LNCaP clone FGC (cell line): ENCODE measurements at regions not wholly inside any gene's neighbourhood (a gene's known extent, or its start where the extent isn't known, plus 50 kb on each side); places are given as distances from the start of the nearest gene placed in this dataset.
"Not testable (repeated sequence)": the region's sequence is repeated elsewhere in the genome, so short reads cannot be mapped to it uniquely, and the experiment has no call there.

ENCODE experiments used
- DNase-seq: peaks from one replicate; pipeline ENCODE4 v3.0.0-alpha.2; 2011; ENCODE audit warnings: low read depth
- H3K4me3 ChIP-seq: 2 replicates; pipeline ENCODE4 v1.5.1; 2011; ENCODE audit warnings: mild to moderate bottlenecking, low read depth, low read length, control low read depth
- TF ChIP-seq, protein P1 (sequence below): IDR thresholded peaks from 2 replicates; pipeline ENCODE4 v1.5.1; 2012; ENCODE audit warnings: mild to moderate bottlenecking; ENCODE audit not compliant: control insufficient read depth, insufficient read depth; ENCODE audit errors: extremely low read depth

DNA sequence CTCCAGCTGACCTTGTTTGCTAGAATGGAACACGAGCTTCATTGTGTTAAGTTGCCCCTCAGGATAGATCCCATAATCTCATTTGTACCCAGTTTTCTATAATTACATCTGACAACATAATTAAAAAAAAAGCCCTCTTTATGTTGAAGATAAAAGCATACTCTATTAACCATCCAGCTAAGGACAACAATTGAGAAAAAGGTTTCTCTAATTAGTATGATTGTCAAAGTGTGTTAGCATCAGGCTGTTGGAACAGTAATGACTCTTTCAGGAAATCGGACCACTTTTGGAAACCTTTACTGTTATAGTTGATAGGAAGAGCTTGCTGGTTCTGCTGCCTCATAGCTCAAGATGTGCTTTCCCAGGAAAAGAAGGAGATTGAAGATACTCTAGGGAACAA, 172.6 kb downstream of the FHIP1A start:
- TF ChIP-seq, protein P1, sequence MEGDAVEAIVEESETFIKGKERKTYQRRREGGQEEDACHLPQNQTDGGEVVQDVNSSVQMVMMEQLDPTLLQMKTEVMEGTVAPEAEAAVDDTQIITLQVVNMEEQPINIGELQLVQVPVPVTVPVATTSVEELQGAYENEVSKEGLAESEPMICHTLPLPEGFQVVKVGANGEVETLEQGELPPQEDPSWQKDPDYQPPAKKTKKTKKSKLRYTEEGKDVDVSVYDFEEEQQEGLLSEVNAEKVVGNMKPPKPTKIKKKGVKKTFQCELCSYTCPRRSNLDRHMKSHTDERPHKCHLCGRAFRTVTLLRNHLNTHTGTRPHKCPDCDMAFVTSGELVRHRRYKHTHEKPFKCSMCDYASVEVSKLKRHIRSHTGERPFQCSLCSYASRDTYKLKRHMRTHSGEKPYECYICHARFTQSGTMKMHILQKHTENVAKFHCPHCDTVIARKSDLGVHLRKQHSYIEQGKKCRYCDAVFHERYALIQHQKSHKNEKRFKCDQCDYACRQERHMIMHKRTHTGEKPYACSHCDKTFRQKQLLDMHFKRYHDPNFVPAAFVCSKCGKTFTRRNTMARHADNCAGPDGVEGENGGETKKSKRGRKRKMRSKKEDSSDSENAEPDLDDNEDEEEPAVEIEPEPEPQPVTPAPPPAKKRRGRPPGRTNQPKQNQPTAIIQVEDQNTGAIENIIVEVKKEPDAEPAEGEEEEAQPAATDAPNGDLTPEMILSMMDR: no peak
- H3K4me3 ChIP-seq: no peak overlapping the region
- no peak for DNase-seq

DNA sequence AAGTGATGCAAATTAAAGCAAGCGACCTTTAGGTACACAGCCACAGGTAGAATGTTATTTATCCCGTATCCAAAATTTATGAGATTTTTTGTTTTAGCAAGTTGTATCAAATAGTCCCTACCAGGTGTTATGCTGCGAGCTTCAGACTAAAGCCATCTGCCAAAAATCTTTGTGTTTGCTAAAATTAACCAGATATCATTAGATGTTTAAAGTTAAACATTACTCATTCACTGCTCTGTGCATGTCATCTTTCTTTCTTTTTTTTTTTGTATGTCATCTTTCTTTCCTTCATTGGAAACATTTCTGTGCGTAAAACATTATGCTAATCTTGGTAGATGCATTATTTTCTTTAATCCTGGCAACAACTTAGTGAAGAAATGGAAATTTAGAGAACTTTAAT, 173.1 kb downstream of the FHIP1A start:
- DNase-seq: no peak
- no peak overlapping the region for H3K4me3 ChIP-seq
- TF ChIP-seq, protein P1: no peak

DNA sequence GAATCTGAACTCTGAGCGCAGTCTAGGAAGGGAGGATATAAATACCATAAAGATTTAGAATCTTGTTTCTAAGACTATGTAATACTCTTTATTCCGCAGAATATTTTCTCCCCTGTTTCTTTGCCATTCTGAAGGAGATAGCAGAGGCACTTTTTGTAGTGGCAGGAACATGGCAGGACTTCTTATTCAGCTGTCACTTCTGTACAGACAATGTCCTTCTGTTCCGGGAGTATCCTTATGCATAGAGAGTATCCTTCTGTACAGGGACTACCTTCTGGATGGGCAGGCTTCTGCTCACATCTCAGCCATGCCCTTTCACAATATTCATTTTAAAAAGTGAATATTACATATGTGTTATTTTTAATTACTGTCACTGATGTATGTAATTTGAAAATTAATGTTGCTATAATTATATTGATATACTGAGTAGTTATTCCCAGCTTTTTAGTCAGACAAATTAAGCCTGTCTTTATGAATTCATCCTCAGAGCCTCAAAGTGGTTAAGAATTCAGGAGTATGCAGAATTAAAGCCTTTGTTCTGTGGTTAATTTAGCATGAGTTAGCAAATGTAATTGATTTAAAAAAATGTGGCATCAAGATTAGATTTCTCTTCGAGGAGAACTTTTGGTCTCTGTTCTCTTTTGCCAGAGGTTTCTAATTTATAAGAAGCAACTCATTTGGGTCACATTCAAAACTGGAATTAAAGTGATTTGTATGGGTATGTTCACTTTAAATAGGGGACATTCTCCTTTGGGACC, 174.4 kb downstream of the FHIP1A start:
- DNase-seq: no peak
- TF ChIP-seq, protein P1: no peak

DNA sequence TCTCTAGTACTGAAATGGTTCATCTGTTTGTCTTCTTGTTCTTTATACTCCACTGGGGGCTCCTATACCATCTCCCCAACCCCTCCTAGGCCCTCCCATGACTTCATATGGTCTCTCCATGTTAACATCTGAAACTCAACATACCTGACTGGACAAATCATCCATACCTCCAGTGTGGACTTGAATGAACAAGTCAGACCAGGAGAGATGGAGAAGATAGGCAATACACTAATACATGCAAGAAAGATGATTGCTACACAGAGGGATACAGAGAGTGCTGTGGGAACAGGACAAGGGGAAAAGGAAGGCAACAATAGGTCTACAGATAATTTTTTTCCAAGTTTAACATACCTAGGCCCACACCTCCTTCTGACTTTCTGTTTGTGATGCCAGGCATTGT, 175.1 kb downstream of the FHIP1A start:
- H3K4me3 ChIP-seq: no peak overlapping the region
- TF ChIP-seq, protein P1: no peak

More for the DNA sequence above, 174.4 kb downstream of the FHIP1A start:
- no peak overlapping the region for H3K4me3 ChIP-seq

DNA sequence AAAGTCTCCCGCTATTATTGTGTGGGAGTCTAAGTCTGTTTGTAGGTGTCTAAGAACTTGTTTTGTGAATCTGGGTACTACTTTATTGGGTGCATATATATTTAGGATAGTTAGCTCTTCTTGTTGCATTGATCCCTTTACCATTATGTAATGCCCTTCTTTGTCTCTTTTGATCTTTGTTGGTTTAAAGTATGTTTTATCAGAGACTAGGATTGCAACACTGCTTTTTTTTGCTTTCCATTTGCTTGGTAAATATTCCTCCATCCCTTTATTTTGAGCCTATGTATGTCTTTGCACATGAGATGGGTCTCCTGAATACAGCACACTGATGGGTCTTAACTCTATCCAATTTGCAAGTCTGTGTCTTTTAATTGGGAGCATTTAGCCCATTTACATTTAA, 165.2 kb downstream of the GATB start:
- DNase-seq, H3K4me3 ChIP-seq: not testable (repeated sequence)

More for the DNA sequence above, 175.1 kb downstream of the FHIP1A start:
- no peak for DNase-seq

DNA sequence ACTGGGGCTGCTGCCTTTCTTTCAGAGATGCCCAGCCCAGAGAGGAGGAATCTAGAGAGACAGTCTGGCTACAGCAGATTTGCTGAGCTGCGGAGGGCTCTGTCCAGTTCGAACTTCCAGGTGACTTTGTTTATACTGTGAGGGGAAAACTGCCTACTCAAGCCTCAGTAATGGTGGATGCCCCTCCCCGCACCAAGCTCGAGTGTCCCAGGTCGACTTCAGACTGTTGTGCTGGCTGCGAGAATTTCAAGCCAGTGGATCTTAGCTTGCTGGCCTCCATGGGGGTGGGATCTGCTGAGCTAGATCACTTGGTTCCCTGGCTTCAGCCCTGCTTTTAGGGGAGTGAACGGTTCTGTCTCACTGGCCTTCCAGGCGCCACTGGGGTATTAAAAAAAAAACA, 163.1 kb downstream of the GATB start:
- DNase-seq, H3K4me3 ChIP-seq: not testable (repeated sequence)

DNA sequence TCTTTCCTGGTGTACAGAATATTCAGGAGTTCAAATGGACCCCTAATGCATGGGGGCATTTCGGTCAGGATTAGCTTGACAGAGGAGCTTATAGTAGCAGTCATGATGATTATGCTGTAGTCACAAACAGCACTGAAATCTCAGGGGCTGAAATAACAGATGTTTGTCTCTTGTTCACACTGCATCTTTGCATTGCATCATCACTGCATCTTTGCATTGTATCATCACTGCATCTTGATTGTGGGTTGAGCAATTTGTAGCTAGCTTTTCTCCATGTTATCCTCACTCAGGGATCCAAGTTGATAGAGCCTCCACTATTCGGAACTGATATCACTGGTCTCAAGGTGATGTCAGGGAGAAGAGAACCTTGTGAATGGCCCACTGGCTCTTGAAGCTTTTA, 160.9 kb downstream of the GATB start:
- no peak overlapping the region for H3K4me3 ChIP-seq
- DNase-seq: no peak
- TF ChIP-seq, protein P1: no peak

DNA sequence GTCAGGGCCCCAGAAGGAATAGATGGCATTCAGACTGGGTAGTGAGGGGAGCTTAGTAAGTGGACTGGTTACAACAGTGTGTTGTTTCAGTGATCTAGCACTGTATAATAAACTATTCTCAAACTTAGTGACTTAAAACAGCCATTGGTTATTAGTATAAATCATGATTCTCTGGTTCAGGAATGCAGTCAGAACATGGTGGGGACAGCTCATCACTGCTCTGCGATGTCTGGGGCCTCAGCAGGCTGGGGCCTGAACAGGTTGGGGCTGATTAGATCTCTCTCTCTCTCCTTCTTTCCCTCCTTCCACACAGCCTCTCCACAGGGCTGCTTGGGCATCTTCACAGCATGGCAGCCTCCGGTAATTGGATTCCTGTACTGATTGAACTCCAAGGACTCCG, 160.4 kb downstream of the GATB start:
- TF ChIP-seq, protein P1: no peak

More for the DNA sequence above, 160.4 kb downstream of the GATB start:
- no peak for DNase-seq
- H3K4me3 ChIP-seq: no peak overlapping the region
